MCF 10A (cell line): ENCODE measurements at regions not wholly inside any gene's neighbourhood (a gene's known extent, or its start where the extent isn't known, plus 50 kb on each side); places are given as distances from the start of the nearest gene placed in this dataset.
A peak's percentile ranks its signal among the peaks of the same experiment; 100 is the strongest.

ENCODE experiments used
- BruUV-seq: library from RNA; stranded (reverse); fragments of 400-500 nt; replicated peaks from 2 replicates; lab custom pipeline; 2021; lab: Mats Ljungman, UMichigan
- CTCF ChIA-PET: fragments of 300-600 bp; sonication (Branson Sonifier 250); formaldehyde crosslinking; extraction: SDS; loops from one replicate; lab custom pipeline; 2021; ENCODE audit warnings: antibody characterized with exemption, inconsistent platforms; lab: Yijun Ruan, JAX
- POLR2A ChIA-PET: fragments of 300-600, 350-650 bp; sonication (Branson Sonifier 250); formaldehyde crosslinking; extraction: SDS; loops from one replicate; lab custom pipeline; 2020; ENCODE audit warnings: antibody characterized with exemption, inconsistent platforms; lab: Yijun Ruan, JAX
- DNase-seq: peaks from one replicate; pipeline ENCODE4 v3.0.0-alpha.2; 2018; ENCODE audit not compliant: unreplicated experiment
- H3K27ac Mint-ChIP-seq: one replicate; pipeline ENCODE4 v1.8.0; 2022; ENCODE audit warnings: mild to moderate bottlenecking, low read depth, mixed read lengths; ENCODE audit not compliant: unreplicated experiment
- H3K27me3 Mint-ChIP-seq: one replicate; pipeline ENCODE4 v1.8.0; 2022; ENCODE audit warnings: mixed read lengths; ENCODE audit not compliant: insufficient read depth, unreplicated experiment
- H3K36me3 Mint-ChIP-seq: one replicate; pipeline ENCODE4 v1.8.0; 2022; ENCODE audit warnings: mild to moderate bottlenecking, moderate library complexity, mixed read lengths; ENCODE audit not compliant: insufficient read depth, unreplicated experiment
- H3K4me1 Mint-ChIP-seq: one replicate; pipeline ENCODE4 v1.8.0; 2022; ENCODE audit warnings: mixed read lengths; ENCODE audit not compliant: insufficient read depth, unreplicated experiment
- H3K4me3 Mint-ChIP-seq: one replicate; pipeline ENCODE4 v1.8.0; 2022; ENCODE audit warnings: mild to moderate bottlenecking, moderate library complexity, mixed read lengths; ENCODE audit not compliant: unreplicated experiment
- H3K9me3 Mint-ChIP-seq: one replicate; pipeline ENCODE4 v1.8.0; 2022; ENCODE audit warnings: mixed read lengths; ENCODE audit not compliant: unreplicated experiment
- CTCF ChIP-seq: fragments of 200-600 bp; IDR thresholded peaks from one replicate; pipeline ENCODE4 v1.8.0; 2022; ENCODE audit warnings: antibody characterized with exemption, mild to moderate bottlenecking; ENCODE audit not compliant: unreplicated experiment
- intact Hi-C: fragments of 100-400 bp; cut with micrococcal nuclease; formaldehyde crosslinking; loops from 2 replicates; pipeline ENCODE4 v1.14.1; 2022

DNA sequence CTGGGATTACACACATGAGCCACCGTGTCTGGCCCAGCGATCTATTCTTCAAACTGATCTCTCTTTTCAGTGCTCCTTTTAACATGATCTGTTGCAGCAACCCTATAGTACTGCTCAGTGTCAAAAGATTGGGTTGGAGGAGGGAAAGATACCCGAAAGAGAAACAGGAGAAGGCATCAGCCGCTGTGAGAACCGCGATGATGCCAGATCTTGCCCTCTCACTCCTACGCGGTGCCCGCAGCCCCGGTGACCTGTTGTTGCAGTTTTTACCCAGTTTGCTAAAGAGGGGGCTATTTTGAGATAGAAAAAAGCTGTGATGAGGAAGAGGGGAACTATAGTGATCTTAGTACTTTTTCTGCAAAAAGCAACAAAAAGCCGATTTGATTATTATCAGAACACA, 335.5 kb downstream of the KCNS3 start:
- Mint-ChIP-seq H3K4me1 (peaks cover 14% of the 10 kb centered on the region), H3K27ac (no peak overlapping the region), H3K27me3 (no peaks in the 10 kb centered on the region), H3K4me3 (no peak overlapping the region), H3K36me3 (no peaks in the 10 kb centered on the region), H3K9me3 (no peaks in the 10 kb centered on the region)
- intact Hi-C loops = no loop called here
- BruUV-seq = no TSS peak
- TF ChIP-seq CTCF = no peak
- ChIA-PET CTCF (no interaction called here), POLR2A (no interaction called here)
- no peak for DNase-seq

GRCh38 chr2:18209934-18210639, 331.6 kb downstream of the KCNS3 start:
- no TSS peak for BruUV-seq
- no peak for TF ChIP-seq CTCF
- Mint-ChIP-seq H3K4me1 (peaks cover 14% of the 10 kb centered on the region), H3K4me3 (no peak overlapping the region), H3K36me3 (no peaks in the 10 kb centered on the region), H3K27me3 (no peaks in the 10 kb centered on the region), H3K9me3 (no peaks in the 10 kb centered on the region), H3K27ac (no peak overlapping the region)
- CTCF ChIA-PET = interaction anchor here (0.5 to 1.4 kb wide), 5 partner anchors 8 to 341 kb away, joined by 3 to 6 read pairs (median 4); no protein-coding TSS in a partner anchor
- peak; percentile 64 for DNase-seq
- POLR2A ChIA-PET = interaction anchor here (1.2 kb wide), 1 partner anchor 19 kb away, joined by 3 read pairs; no protein-coding TSS in a partner anchor
- intact Hi-C loops = no loop called here

GRCh38 chr2:18208956-18209355, 330.5 kb downstream of the KCNS3 start:
- Mint-ChIP-seq H3K27me3 (no peaks in the 10 kb centered on the region), H3K4me3 (no peak overlapping the region), H3K4me1 (peaks cover 14% of the 10 kb centered on the region), H3K9me3 (no peaks in the 10 kb centered on the region), H3K36me3 (no peaks in the 10 kb centered on the region), H3K27ac (no peak overlapping the region)
- ChIA-PET CTCF (interaction anchor here (0.9 kb wide), 2 partner anchors 178 to 300 kb away, joined by 3 read pairs; no protein-coding TSS in a partner anchor), POLR2A (no interaction called here)
- DNase-seq = no peak
- BruUV-seq = no TSS peak
- TF ChIP-seq CTCF = no peak
- intact Hi-C loops = no loop called here

GRCh38 chr2:18200771-18201170, 322.3 kb downstream of the KCNS3 start:
- ChIA-PET CTCF (interaction anchor here (0.6 kb wide), 1 partner anchor 18 kb away, joined by 3 read pairs; no protein-coding TSS in a partner anchor), POLR2A (interaction anchor here (0.6 kb wide), 2 partner anchors 65 to 433 kb away, joined by 4 read pairs; no protein-coding TSS in a partner anchor)
- H3K9me3 Mint-ChIP-seq = no peaks in the 10 kb centered on the region
- no peak for TF ChIP-seq CTCF
- no peak overlapping the region for H3K4me3 Mint-ChIP-seq
- peaks cover 15% of the 10 kb centered on the region for H3K27me3 Mint-ChIP-seq
- H3K4me1 Mint-ChIP-seq = no peaks in the 10 kb centered on the region
- H3K36me3 Mint-ChIP-seq = peaks cover 5% of the 10 kb centered on the region
- H3K27ac Mint-ChIP-seq = no peak overlapping the region
- BruUV-seq = no TSS peak
- intact Hi-C loops = no loop called here
- no peak for DNase-seq
